Mesenchymal stem cell (in vitro differentiated cells and primary cell): ENCODE measurements at regions not wholly inside any gene's neighbourhood (a gene's known extent, or its start where the extent isn't known, plus 50 kb on each side); places are given as distances from the start of the nearest gene placed in this dataset.

Source experiments
- DNase-seq: peaks from one replicate; pipeline ENCODE4 v3.0.0-alpha.2; 2013
- H2AFZ ChIP-seq: one replicate; pipeline ENCODE4 v1.6.1; 2013; ENCODE audit warnings: low read depth, mild to moderate bottlenecking, control low read depth, inconsistent platforms, low read length, moderate library complexity
- H2AK5ac ChIP-seq: 2 replicates; pipeline ENCODE4 v1.6.1; 2013; ENCODE audit warnings: low read length, moderate library complexity, mild to moderate bottlenecking, inconsistent platforms; ENCODE audit not compliant: severe bottlenecking
- H2BK120ac ChIP-seq: one replicate; pipeline ENCODE4 v1.6.1; 2013; ENCODE audit warnings: low read depth, mild to moderate bottlenecking, inconsistent platforms, low read length, moderate library complexity
- H2BK12ac ChIP-seq, 2 experiments: one replicate each; pipeline ENCODE4 v1.6.1; 2013; ENCODE audit warnings: inconsistent platforms in 2 of 2, low read length in 2 of 2, mild to moderate bottlenecking in 2 of 2, moderate library complexity in 2 of 2, control low read depth in 1 of 2
- H2BK15ac ChIP-seq: one replicate; pipeline ENCODE4 v1.6.1; 2013; ENCODE audit warnings: mild to moderate bottlenecking, low read depth, inconsistent platforms; ENCODE audit not compliant: poor library complexity, severe bottlenecking
- H2BK5ac ChIP-seq: 2 replicates; pipeline ENCODE4 v1.6.1; 2013; ENCODE audit warnings: low read depth, mild to moderate bottlenecking, low read length, control low read depth, inconsistent platforms; ENCODE audit not compliant: poor library complexity, severe bottlenecking
- H3K14ac ChIP-seq, 2 experiments: one replicate each; pipeline ENCODE4 v1.6.1; 2013; ENCODE audit warnings: inconsistent platforms in 2 of 2, low read length in 2 of 2, control low read depth in 1 of 2, mild to moderate bottlenecking in 1 of 2, moderate library complexity in 1 of 2
- H3K18ac ChIP-seq, 2 experiments: one replicate each; pipeline ENCODE4 v1.6.1; 2013; ENCODE audit warnings: inconsistent platforms in 2 of 2, low read length in 2 of 2, control low read depth in 1 of 2, low read depth in 1 of 2, mild to moderate bottlenecking in 1 of 2
- H3K23ac ChIP-seq, 2 experiments: one replicate each; pipeline ENCODE4 v1.6.1; 2013; ENCODE audit warnings: inconsistent platforms in 2 of 2, low read length in 2 of 2, mild to moderate bottlenecking in 2 of 2, moderate library complexity in 2 of 2, control low read depth in 1 of 2
- H3K27ac ChIP-seq: 2 replicates; pipeline ENCODE4 v1.5.1; 2013; ENCODE audit warnings: mild to moderate bottlenecking, moderate library complexity, low read length, control low read depth, inconsistent platforms; ENCODE audit not compliant: poor library complexity, severe bottlenecking
- H3K27me3 ChIP-seq, 2 experiments: 2 replicates each; pipeline versions ENCODE4 v1.6.1 to v1.7.0; 2013; ENCODE audit warnings: low read length in 2 of 2, mild to moderate bottlenecking in 2 of 2, moderate library complexity in 2 of 2, control low read depth in 1 of 2, inconsistent platforms in 1 of 2; ENCODE audit not compliant: control insufficient read depth in 1 of 2, insufficient read depth in 1 of 2
- H3K36me3 ChIP-seq, 2 experiments: 2 replicates each; pipeline versions ENCODE4 v1.6.1 to v1.7.0; 2013; ENCODE audit warnings: low read length in 2 of 2, control low read depth in 1 of 2, inconsistent platforms in 1 of 2, low read depth in 1 of 2, mild to moderate bottlenecking in 1 of 2; ENCODE audit not compliant: insufficient read depth in 2 of 2, control insufficient read depth in 1 of 2
- H3K4ac ChIP-seq, 2 experiments: one replicate each; pipeline ENCODE4 v1.6.1; 2013; ENCODE audit warnings: inconsistent platforms in 2 of 2, low read length in 2 of 2, mild to moderate bottlenecking in 2 of 2, moderate library complexity in 2 of 2, control low read depth in 1 of 2, low read depth in 1 of 2
- H3K4me1 ChIP-seq: 2 replicates; pipeline ENCODE4 v1.6.1; 2013; ENCODE audit warnings: low read depth, low read length, control low read depth; ENCODE audit not compliant: control insufficient read depth, insufficient read depth
- H3K4me2 ChIP-seq: 2 replicates; pipeline ENCODE4 v1.6.1; 2013; ENCODE audit warnings: low read length, mild to moderate bottlenecking, inconsistent platforms; ENCODE audit not compliant: poor library complexity, severe bottlenecking
- H3K4me3 ChIP-seq, 2 experiments: 2 replicates each; pipeline versions ENCODE4 v1.5.1 to v1.7.0; 2013; ENCODE audit warnings: low read length in 2 of 2, mild to moderate bottlenecking in 2 of 2, control low read depth in 1 of 2, low read depth in 1 of 2; ENCODE audit not compliant: insufficient read depth in 1 of 2
- H3K79me1 ChIP-seq: replicated peaks from 2 replicates; pipeline ENCODE4 v1.6.1; 2013; ENCODE audit warnings: mild to moderate bottlenecking, control low read depth, low read length, inconsistent platforms; ENCODE audit not compliant: poor library complexity, severe bottlenecking
- H3K9ac ChIP-seq: 2 replicates; pipeline ENCODE4 v1.7.0; 2013; ENCODE audit warnings: mild to moderate bottlenecking, low read length, moderate library complexity
- H3K9me3 ChIP-seq: 2 replicates; pipeline ENCODE4 v1.7.0; 2013; ENCODE audit warnings: mild to moderate bottlenecking, low read length; ENCODE audit not compliant: control insufficient read depth
- H4K8ac ChIP-seq: one replicate; pipeline ENCODE4 v1.6.1; 2013; ENCODE audit warnings: inconsistent platforms, mild to moderate bottlenecking, low read length, moderate library complexity
- H4K91ac ChIP-seq: one replicate; pipeline ENCODE4 v1.6.1; 2013; ENCODE audit warnings: mild to moderate bottlenecking, low read length, inconsistent platforms
- WGBS: methylation state at CpG from one replicate; pipeline ENCODE4 v1.1.7; 2013; ENCODE audit warnings: mixed read lengths; 5-methylcytosine and 5-hydroxymethylcytosine counted together

DNA sequence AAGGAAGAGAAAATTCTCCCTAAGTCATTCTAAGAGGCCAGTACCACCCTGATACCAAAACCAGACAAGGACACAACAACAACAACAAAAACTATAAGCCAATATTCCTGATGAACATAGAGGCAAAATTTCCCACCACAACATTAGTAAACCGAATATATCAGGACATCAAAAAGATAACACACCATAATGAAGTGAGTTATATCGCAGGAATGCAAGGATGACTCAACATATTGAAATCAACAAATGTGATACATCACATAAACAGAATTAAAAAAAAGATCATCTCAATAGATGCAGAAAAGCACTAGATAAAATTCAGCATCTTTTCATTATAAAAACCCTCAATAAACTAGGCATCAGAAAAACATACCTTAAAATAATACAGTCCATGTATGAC lies 1844.4 kb upstream of the PCDH10 start:
- H2AK5ac ChIP-seq = no peak overlapping the region
- no peaks in the 10 kb centered on the region for H3K79me1 ChIP-seq
- H3K36me3 ChIP-seq = no peaks in the 10 kb centered on the region
- no peak overlapping the region for H3K4me3 ChIP-seq
- H2BK15ac ChIP-seq = no peak overlapping the region
- no peaks in the 10 kb centered on the region for H3K27me3 ChIP-seq
- H4K8ac ChIP-seq = no peak overlapping the region
- no peak overlapping the region for H2AFZ ChIP-seq
- no peak overlapping the region for H3K9ac ChIP-seq
- H3K4ac ChIP-seq = no peak overlapping the region
- H2BK5ac ChIP-seq = no peak overlapping the region
- no peaks in the 10 kb centered on the region for H3K4me1 ChIP-seq
- peaks cover 24% of the 10 kb centered on the region for H3K9me3 ChIP-seq
- no peak overlapping the region for H3K4me2 ChIP-seq
- no peak overlapping the region for H2BK120ac ChIP-seq
- H3K23ac ChIP-seq = no peak overlapping the region
- peak; percentile 21 for DNase-seq
- WGBS = 83% methylated on average over 2 of the region's 2 CpGs
- no peak overlapping the region for H3K27ac ChIP-seq
- H4K91ac ChIP-seq = no peak overlapping the region
- H3K14ac ChIP-seq = no peak overlapping the region
- H3K18ac ChIP-seq = no peak overlapping the region
- H2BK12ac ChIP-seq = no peak overlapping the region

DNA sequence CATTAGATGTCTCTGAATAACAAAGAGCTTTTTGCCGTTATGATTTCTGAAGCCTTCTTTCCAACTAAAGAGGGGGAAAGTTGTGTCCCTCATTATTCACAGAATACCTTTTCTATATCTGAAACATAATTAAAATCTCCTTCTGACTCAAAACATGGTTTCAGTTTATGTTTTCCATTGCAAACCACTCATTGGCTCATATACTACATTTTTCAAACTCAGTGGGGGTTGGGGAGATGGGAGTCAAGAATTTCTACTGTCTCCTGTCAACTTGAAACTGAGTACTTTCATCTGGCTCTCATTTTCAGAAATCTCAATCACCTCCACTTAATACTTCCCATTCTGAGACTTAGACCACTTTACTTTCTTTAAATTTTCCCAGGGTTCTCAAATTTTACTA lies 1839.5 kb upstream of the PCDH10 start:
- Histone ChIP-seq H2BK15ac (no peak overlapping the region), H3K9ac (no peak overlapping the region), H3K36me3 (no peaks in the 10 kb centered on the region), H2AK5ac (no peak overlapping the region), H3K4me2 (no peak overlapping the region), H2BK5ac (no peak overlapping the region), H4K8ac (no peak overlapping the region), H3K27ac (no peak overlapping the region), H3K4me3 (no peak overlapping the region), H3K9me3 (peaks cover 9% of the 10 kb centered on the region), H4K91ac (no peak overlapping the region), H3K4me1 (no peaks in the 10 kb centered on the region), H3K18ac (no peak overlapping the region), H2BK120ac (no peak overlapping the region), H3K27me3 (no peaks in the 10 kb centered on the region), H3K23ac (no peak overlapping the region), H3K79me1 (no peaks in the 10 kb centered on the region), H2BK12ac (no peak overlapping the region), H3K4ac (no peak overlapping the region), H3K14ac (no peak overlapping the region), H2AFZ (no peak overlapping the region)
- no peak for DNase-seq
- WGBS = no CpG with 5 or more reads among the region's 1 CpG

DNA sequence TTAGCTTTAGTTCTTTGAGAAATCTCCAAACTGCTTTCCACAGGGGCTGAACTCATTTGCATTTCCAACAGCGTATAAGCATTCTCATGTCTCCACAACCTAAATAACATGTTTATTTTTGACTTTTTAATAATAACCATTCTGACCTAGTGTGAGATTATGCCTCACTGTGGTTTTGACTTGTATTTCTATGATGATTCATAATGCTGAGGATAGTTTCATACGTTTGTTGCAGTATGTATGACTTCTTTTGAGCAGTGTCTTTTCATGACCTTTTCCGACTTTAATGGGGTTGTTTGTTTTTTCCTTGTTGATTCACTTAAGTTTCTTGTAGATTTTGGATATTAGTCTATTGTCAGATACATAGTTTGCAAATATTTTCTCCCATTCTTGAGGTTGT lies 1833.0 kb upstream of the PCDH10 start:
- Histone ChIP-seq H4K91ac (no peak overlapping the region), H3K27me3 (no peaks in the 10 kb centered on the region), H3K36me3 (no peaks in the 10 kb centered on the region), H4K8ac (no peak overlapping the region), H3K14ac (no peak overlapping the region), H2AK5ac (no peak overlapping the region), H2BK12ac (no peak overlapping the region), H3K4me1 (no peaks in the 10 kb centered on the region), H3K4ac (no peak overlapping the region), H3K18ac (no peak overlapping the region), H2BK5ac (no peak overlapping the region), H3K9me3 (peaks cover 12% of the 10 kb centered on the region), H2BK15ac (no peak overlapping the region), H3K27ac (no peak overlapping the region), H3K9ac (no peak overlapping the region), H3K4me2 (no peak overlapping the region), H3K79me1 (no peaks in the 10 kb centered on the region), H2BK120ac (no peak overlapping the region), H3K4me3 (no peak overlapping the region), H3K23ac (no peak overlapping the region), H2AFZ (no peak overlapping the region)
- WGBS = 76% methylated on average over 2 of the region's 3 CpGs
- no peak for DNase-seq

DNA sequence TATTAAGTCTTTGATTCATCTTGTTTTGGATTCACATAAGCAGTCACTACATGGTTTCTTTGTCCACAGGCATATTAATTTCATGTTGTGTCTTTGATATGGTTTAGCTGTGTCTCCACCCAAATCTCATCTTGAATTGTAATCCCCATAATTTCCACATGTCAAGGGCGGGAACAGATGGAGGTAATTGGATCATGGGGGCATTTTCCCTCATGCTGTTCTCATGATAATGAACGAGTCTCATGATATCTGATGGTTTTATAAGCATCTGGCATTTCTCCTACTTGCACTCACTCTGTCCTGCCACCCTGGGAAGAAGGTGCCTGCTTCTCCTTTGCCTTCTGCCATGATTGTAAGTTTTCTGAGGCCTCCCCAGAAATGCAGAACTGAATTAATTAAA lies 1811.2 kb upstream of the PCDH10 start:
- Histone ChIP-seq H2BK12ac (no peak overlapping the region), H3K27ac (no peak overlapping the region), H2BK5ac (no peak overlapping the region), H3K79me1 (no peaks in the 10 kb centered on the region), H3K4me1 (no peaks in the 10 kb centered on the region), H4K8ac (no peak overlapping the region), H4K91ac (no peak overlapping the region), H3K14ac (no peak overlapping the region), H3K4me3 (no peak overlapping the region), H3K9ac (no peak overlapping the region), H3K9me3 (no peaks in the 10 kb centered on the region), H2BK120ac (no peak overlapping the region), H3K27me3 (no peaks in the 10 kb centered on the region), H3K4ac (no peak overlapping the region), H2AK5ac (no peak overlapping the region), H2BK15ac (no peak overlapping the region), H3K18ac (no peak overlapping the region), H2AFZ (no peak overlapping the region), H3K4me2 (no peak overlapping the region), H3K23ac (no peak overlapping the region), H3K36me3 (no peaks in the 10 kb centered on the region)
- no peak for DNase-seq
- 83% methylated on average over 2 of the region's 2 CpGs for WGBS
